ENCODE measurements at regions not wholly inside any gene's neighbourhood (a gene's known extent, or its start where the extent isn't known, plus 50 kb on each side); places are given as distances from the start of the nearest gene placed in this dataset.

DNA sequence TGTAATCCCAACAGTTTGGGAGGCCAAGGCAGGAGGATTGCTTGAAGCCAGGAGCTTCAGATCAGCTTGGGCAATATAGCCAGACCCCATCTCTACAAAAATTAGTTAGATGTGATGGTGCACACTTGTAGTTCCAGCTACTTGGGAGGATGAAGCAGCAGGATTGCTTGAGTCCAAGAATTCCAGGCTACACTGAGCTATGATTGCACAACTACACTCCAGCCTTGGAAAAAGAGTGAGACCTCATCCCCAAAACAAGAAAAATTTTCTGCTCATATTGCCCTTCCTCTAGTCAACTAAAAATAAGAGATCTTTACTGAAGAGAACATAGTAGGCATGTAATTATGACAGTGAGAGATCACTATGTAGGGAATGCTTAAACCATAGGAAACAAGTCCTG is 60.9 kb upstream of the SPATA12 start (continued):
- TF ChIP-seq, protein P1, sequence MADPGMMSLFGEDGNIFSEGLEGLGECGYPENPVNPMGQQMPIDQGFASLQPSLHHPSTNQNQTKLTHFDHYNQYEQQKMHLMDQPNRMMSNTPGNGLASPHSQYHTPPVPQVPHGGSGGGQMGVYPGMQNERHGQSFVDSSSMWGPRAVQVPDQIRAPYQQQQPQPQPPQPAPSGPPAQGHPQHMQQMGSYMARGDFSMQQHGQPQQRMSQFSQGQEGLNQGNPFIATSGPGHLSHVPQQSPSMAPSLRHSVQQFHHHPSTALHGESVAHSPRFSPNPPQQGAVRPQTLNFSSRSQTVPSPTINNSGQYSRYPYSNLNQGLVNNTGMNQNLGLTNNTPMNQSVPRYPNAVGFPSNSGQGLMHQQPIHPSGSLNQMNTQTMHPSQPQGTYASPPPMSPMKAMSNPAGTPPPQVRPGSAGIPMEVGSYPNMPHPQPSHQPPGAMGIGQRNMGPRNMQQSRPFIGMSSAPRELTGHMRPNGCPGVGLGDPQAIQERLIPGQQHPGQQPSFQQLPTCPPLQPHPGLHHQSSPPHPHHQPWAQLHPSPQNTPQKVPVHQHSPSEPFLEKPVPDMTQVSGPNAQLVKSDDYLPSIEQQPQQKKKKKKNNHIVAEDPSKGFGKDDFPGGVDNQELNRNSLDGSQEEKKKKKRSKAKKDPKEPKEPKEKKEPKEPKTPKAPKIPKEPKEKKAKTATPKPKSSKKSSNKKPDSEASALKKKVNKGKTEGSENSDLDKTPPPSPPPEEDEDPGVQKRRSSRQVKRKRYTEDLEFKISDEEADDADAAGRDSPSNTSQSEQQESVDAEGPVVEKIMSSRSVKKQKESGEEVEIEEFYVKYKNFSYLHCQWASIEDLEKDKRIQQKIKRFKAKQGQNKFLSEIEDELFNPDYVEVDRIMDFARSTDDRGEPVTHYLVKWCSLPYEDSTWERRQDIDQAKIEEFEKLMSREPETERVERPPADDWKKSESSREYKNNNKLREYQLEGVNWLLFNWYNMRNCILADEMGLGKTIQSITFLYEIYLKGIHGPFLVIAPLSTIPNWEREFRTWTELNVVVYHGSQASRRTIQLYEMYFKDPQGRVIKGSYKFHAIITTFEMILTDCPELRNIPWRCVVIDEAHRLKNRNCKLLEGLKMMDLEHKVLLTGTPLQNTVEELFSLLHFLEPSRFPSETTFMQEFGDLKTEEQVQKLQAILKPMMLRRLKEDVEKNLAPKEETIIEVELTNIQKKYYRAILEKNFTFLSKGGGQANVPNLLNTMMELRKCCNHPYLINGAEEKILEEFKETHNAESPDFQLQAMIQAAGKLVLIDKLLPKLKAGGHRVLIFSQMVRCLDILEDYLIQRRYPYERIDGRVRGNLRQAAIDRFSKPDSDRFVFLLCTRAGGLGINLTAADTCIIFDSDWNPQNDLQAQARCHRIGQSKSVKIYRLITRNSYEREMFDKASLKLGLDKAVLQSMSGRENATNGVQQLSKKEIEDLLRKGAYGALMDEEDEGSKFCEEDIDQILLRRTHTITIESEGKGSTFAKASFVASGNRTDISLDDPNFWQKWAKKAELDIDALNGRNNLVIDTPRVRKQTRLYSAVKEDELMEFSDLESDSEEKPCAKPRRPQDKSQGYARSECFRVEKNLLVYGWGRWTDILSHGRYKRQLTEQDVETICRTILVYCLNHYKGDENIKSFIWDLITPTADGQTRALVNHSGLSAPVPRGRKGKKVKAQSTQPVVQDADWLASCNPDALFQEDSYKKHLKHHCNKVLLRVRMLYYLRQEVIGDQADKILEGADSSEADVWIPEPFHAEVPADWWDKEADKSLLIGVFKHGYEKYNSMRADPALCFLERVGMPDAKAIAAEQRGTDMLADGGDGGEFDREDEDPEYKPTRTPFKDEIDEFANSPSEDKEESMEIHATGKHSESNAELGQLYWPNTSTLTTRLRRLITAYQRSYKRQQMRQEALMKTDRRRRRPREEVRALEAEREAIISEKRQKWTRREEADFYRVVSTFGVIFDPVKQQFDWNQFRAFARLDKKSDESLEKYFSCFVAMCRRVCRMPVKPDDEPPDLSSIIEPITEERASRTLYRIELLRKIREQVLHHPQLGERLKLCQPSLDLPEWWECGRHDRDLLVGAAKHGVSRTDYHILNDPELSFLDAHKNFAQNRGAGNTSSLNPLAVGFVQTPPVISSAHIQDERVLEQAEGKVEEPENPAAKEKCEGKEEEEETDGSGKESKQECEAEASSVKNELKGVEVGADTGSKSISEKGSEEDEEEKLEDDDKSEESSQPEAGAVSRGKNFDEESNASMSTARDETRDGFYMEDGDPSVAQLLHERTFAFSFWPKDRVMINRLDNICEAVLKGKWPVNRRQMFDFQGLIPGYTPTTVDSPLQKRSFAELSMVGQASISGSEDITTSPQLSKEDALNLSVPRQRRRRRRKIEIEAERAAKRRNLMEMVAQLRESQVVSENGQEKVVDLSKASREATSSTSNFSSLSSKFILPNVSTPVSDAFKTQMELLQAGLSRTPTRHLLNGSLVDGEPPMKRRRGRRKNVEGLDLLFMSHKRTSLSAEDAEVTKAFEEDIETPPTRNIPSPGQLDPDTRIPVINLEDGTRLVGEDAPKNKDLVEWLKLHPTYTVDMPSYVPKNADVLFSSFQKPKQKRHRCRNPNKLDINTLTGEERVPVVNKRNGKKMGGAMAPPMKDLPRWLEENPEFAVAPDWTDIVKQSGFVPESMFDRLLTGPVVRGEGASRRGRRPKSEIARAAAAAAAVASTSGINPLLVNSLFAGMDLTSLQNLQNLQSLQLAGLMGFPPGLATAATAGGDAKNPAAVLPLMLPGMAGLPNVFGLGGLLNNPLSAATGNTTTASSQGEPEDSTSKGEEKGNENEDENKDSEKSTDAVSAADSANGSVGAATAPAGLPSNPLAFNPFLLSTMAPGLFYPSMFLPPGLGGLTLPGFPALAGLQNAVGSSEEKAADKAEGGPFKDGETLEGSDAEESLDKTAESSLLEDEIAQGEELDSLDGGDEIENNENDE (IDR thresholded peaks at IDR 0.05; ENCODE audit: insufficient replicate concordance, low read length): no peak
- TF ChIP-seq ATF3 (IDR thresholded peaks at IDR 0.05; ENCODE audit: insufficient read depth, low read depth, low read length) (no peak), POLR2AphosphoS5 (IDR thresholded peaks at IDR 0.05; ENCODE audit: low read depth, low read length) (no peak), CEBPB (IDR thresholded peaks at IDR 0.05; ENCODE audit: low read depth, low read length) (no peak), MAFK (IDR thresholded peaks at IDR 0.05; ENCODE audit: low read depth, low read length) (no peak), SAP30 (IDR thresholded peaks at IDR 0.05; ENCODE audit: insufficient read depth, insufficient replicate concordance, low read length) (no peak)
